ENCODE measurements at regions not wholly inside any gene's neighbourhood (a gene's known extent, or its start where the extent isn't known, plus 50 kb on each side); places are given as distances from the start of the nearest gene placed in this dataset.

DNA sequence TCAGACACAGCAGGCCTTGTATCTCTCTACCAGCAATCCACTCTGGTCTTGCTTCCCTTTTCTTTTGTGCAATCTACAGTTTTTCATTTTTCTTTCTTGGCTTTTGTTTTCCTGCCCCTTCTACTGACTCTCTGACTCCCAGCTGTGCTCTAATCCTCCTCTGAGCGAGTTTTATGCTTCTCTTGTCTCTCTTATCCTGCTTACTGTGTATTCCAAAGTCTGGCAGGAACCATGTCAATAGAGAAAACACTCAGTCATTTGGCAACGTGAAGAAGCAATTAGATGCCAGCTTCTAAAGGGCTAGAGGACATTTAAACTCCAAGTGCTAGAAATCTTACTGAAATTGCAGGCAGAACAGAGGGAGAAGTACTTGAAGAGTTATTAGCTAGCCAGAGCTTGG lies 984.6 kb upstream of the TENM3 start:
- no peak for DNase-seq (ENCODE audit: extremely low read depth, insufficient read length)

DNA sequence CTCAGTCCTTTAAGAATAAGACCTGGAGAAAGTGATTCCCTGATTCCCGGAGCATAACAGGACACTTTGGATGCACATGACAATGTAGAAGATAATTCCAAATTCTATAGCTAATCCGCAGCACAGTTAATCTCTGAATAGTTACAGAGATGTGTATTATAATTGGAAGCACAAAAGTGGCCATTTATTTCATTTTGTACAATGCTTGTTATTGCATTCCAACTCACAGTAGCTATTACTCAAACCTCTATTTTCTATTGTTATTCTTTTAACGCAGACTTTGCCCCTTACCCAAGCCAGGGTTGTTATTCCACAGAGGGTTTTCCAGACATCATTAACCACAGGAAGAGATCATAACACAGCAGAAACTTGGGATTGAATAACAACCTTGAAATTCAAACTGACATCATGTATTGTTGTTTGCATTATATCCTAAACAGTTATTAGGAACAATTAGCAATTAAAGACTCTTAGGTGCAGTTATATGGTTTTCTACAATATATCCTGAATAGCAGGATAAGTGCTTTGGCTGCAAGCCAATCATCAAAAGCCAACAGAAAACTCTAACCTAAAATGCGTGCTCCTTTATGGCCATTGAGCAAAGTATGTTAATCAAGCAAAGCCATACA lies 984.0 kb upstream of the TENM3 start:
- no peaks in the 10 kb centered on the region for H3K36me3 ChIP-seq (ENCODE audit: control insufficient read depth, insufficient read depth, low read length)
- no peak for TF ChIP-seq CTCF (IDR thresholded peaks at IDR 0.05; ENCODE audit: insufficient read depth, low read length, poor library complexity, severe bottlenecking)
- no peak for DNase-seq (ENCODE audit: extremely low read depth, insufficient read length)
- no peak overlapping the region for H3K4me3 ChIP-seq (replicated peaks; ENCODE audit: low read depth, low read length)
- H3K27me3 ChIP-seq (replicated peaks; ENCODE audit: control insufficient read depth, insufficient read depth, low read length): no peaks in the 10 kb centered on the region

More for the DNA sequence above, 984.6 kb upstream of the TENM3 start:
- no peak for TF ChIP-seq CTCF (IDR thresholded peaks at IDR 0.05; ENCODE audit: insufficient read depth, low read length, poor library complexity, severe bottlenecking)
- no peaks in the 10 kb centered on the region for H3K36me3 ChIP-seq (ENCODE audit: control insufficient read depth, insufficient read depth, low read length)
- H3K4me3 ChIP-seq (replicated peaks; ENCODE audit: low read depth, low read length): no peak overlapping the region
- no peaks in the 10 kb centered on the region for H3K27me3 ChIP-seq (replicated peaks; ENCODE audit: control insufficient read depth, insufficient read depth, low read length)

- Histone ChIP-seq H3K27me3 (replicated peaks; ENCODE audit: control insufficient read depth, insufficient read depth, low read length) (no peaks in the 10 kb centered on the region), H3K36me3 (ENCODE audit: control insufficient read depth, insufficient read depth, low read length) (no peaks in the 10 kb centered on the region), H3K4me3 (replicated peaks; ENCODE audit: low read depth, low read length) (no peak overlapping the region)
- DNase-seq (ENCODE audit: extremely low read depth, insufficient read length): no peak
- no peak for TF ChIP-seq CTCF (IDR thresholded peaks at IDR 0.05; ENCODE audit: insufficient read depth, low read length, poor library complexity, severe bottlenecking)
Measured at GRCh38 chr4:181261279-181261678, 981.9 kb upstream of the TENM3 start.

GRCh38 chr4:181264893-181265292 lies 978.3 kb upstream of the TENM3 start:
- TF ChIP-seq CTCF (IDR thresholded peaks at IDR 0.05; ENCODE audit: insufficient read depth, low read length, poor library complexity, severe bottlenecking): no peak
- Histone ChIP-seq H3K27me3 (replicated peaks; ENCODE audit: control insufficient read depth, insufficient read depth, low read length) (no peaks in the 10 kb centered on the region), H3K4me3 (replicated peaks; ENCODE audit: low read depth, low read length) (no peak overlapping the region), H3K36me3 (ENCODE audit: control insufficient read depth, insufficient read depth, low read length) (no peaks in the 10 kb centered on the region)
- no peak for DNase-seq (ENCODE audit: extremely low read depth, insufficient read length)

DNA sequence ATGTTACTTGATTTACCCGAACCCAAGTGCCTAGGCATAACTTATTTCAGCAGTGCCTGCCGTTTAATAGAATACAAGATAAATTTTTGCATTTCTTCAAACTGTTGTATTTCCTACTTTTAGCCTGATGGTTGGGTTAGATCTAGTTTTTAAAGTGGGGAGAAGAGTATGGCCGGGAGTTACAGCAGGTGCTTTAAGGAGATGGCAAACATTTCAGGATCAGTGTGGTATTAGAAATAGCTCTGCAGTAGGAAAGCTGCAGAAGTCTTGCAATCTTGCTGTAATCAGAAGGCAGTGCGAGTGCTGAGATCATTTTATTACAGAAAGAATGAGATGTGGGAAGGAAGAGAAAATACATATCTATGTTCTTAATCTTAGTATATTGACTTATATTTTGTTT lies 977.8 kb upstream of the TENM3 start:
- no peak for TF ChIP-seq CTCF (IDR thresholded peaks at IDR 0.05; ENCODE audit: insufficient read depth, low read length, poor library complexity, severe bottlenecking)
- no peak for DNase-seq (ENCODE audit: extremely low read depth, insufficient read length)
- H3K4me3 ChIP-seq (replicated peaks; ENCODE audit: low read depth, low read length): no peak overlapping the region
- H3K36me3 ChIP-seq (ENCODE audit: control insufficient read depth, insufficient read depth, low read length): no peaks in the 10 kb centered on the region
- no peaks in the 10 kb centered on the region for H3K27me3 ChIP-seq (replicated peaks; ENCODE audit: control insufficient read depth, insufficient read depth, low read length)

- no peaks in the 10 kb centered on the region for H3K27me3 ChIP-seq (replicated peaks; ENCODE audit: control insufficient read depth, insufficient read depth, low read length)
- TF ChIP-seq CTCF (IDR thresholded peaks at IDR 0.05; ENCODE audit: insufficient read depth, low read length, poor library complexity, severe bottlenecking): no peak
- no peak overlapping the region for H3K4me3 ChIP-seq (replicated peaks; ENCODE audit: low read depth, low read length)
- DNase-seq (ENCODE audit: extremely low read depth, insufficient read length): no peak
- no peaks in the 10 kb centered on the region for H3K36me3 ChIP-seq (ENCODE audit: control insufficient read depth, insufficient read depth, low read length)
Measured at GRCh38 chr4:181271116-181271640, 972.0 kb upstream of the TENM3 start.
